ENCODE measurements at regions not wholly inside any gene's neighbourhood (a gene's known extent, or its start where the extent isn't known, plus 50 kb on each side); places are given as distances from the start of the nearest gene placed in this dataset.
"Not testable (repeated sequence)": the region's sequence is repeated elsewhere in the genome, so short reads cannot be mapped to it uniquely, and the experiment has no call there.

GRCh38 chr10:91745090-91745831 is 53.0 kb upstream of the TNKS2 start:
- no peak overlapping the region; the same call in 1 of the 2 replicates for H3K4me3 ChIP-seq (ENCODE audit: low read depth, low read length)
- TF ChIP-seq CTCF (IDR thresholded peaks at IDR 0.05; ENCODE audit: control insufficient read depth, extremely low read depth, insufficient read depth): peak; percentile 93
- DNase-seq (ENCODE audit: low read depth): peak; percentile 36

GRCh38 chr10:91743465-91743864 is 54.8 kb upstream of the TNKS2 start:
- no peak for TF ChIP-seq CTCF (IDR thresholded peaks at IDR 0.05; ENCODE audit: control insufficient read depth, extremely low read depth, insufficient read depth)
- DNase-seq (ENCODE audit: low read depth): peak; percentile 44
- no peak overlapping the region for H3K4me3 ChIP-seq (ENCODE audit: low read depth, low read length)

GRCh38 chr10:91742229-91742628 is 56.0 kb upstream of the TNKS2 start:
- no peak for TF ChIP-seq CTCF (IDR thresholded peaks at IDR 0.05; ENCODE audit: control insufficient read depth, extremely low read depth, insufficient read depth)

GRCh38 chr10:91741356-91741755 is 56.9 kb upstream of the TNKS2 start:
- DNase-seq (ENCODE audit: low read depth): no peak
- no peak overlapping the region for H3K4me3 ChIP-seq (ENCODE audit: low read depth, low read length)
- no peak for TF ChIP-seq CTCF (IDR thresholded peaks at IDR 0.05; ENCODE audit: control insufficient read depth, extremely low read depth, insufficient read depth)

More at GRCh38 chr10:91742229-91742628, 56.0 kb upstream of the TNKS2 start:
- H3K4me3 ChIP-seq (ENCODE audit: low read depth, low read length): no peak overlapping the region
- DNase-seq (ENCODE audit: low read depth): no peak

GRCh38 chr10:91740353-91740924 is 57.8 kb upstream of the TNKS2 start:
- no peak for DNase-seq (ENCODE audit: low read depth)
- TF ChIP-seq CTCF (IDR thresholded peaks at IDR 0.05; ENCODE audit: control insufficient read depth, extremely low read depth, insufficient read depth): no peak

GRCh38 chr10:91732265-91732664 is 66.0 kb upstream of the TNKS2 start:
- H3K4me3 ChIP-seq (ENCODE audit: low read depth, low read length); DNase-seq (ENCODE audit: low read depth): not testable (repeated sequence)

More at GRCh38 chr10:91740353-91740924, 57.8 kb upstream of the TNKS2 start:
- H3K4me3 ChIP-seq (ENCODE audit: low read depth, low read length): no peak overlapping the region

GRCh38 chr10:91729339-91729738 is 68.9 kb upstream of the TNKS2 start:
- not testable (repeated sequence) for DNase-seq (ENCODE audit: low read depth); H3K4me3 ChIP-seq (ENCODE audit: low read depth, low read length)

- H3K4me3 ChIP-seq (ENCODE audit: low read depth, low read length): no peak overlapping the region
- DNase-seq (ENCODE audit: low read depth): no peak
- TF ChIP-seq CTCF (IDR thresholded peaks at IDR 0.05; ENCODE audit: control insufficient read depth, extremely low read depth, insufficient read depth): no peak
Measured at GRCh38 chr10:91726355-91726754, 71.9 kb upstream of the TNKS2 start.
